Right lobe of liver (tissue), 6 donors: ENCODE measurements at regions not wholly inside any gene's neighbourhood (a gene's known extent, or its start where the extent isn't known, plus 50 kb on each side); places are given as distances from the start of the nearest gene placed in this dataset.

Experiments
- ATAC-seq, 4 donors: fragments of 200-7000 bp; cut with Tn5 transposase; one replicate each; pipeline ENCODE4 v1.9.1; 2020; ENCODE audit warnings: mild to moderate bottlenecking in 4 of 4, moderate library complexity in 4 of 4
- DNase-seq, 3 donors: peaks; one replicate each; pipeline ENCODE4 v3.0.0-alpha.2; 2020
- H3K27ac ChIP-seq, 3 donors: fragments of 200-600 bp; one replicate each; pipeline ENCODE4 v1.8.0; 2022
- H3K27me3 ChIP-seq, 2 donors: fragments of 200-600 bp; one replicate each; pipeline ENCODE4 v1.8.0; 2022
- H3K36me3 ChIP-seq, 4 donors: fragments of 200-600 bp; sonication (generic) in 1 of 4; one replicate each; pipeline versions ENCODE4 v1.5.1 to v1.8.0; 2017 to 2022; ENCODE audit warnings: control low read depth in 1 of 4
- H3K4me1 ChIP-seq, 4 donors: fragments of 200-600 bp; sonication (generic) in 1 of 4; one replicate each; pipeline versions ENCODE4 v1.5.1 to v1.8.0; 2017 to 2022; ENCODE audit warnings: control low read depth in 1 of 4
- H3K4me3 ChIP-seq, 3 donors: fragments of 200-600 bp; one replicate each; pipeline ENCODE4 v1.8.0; 2022
- H3K9me3 ChIP-seq, 4 donors: fragments of 200-600 bp; sonication (generic) in 1 of 4; one replicate each; pipeline versions ENCODE4 v1.5.1 to v1.8.0; 2017 to 2022; ENCODE audit warnings: control low read depth in 1 of 4
- POLR2A ChIP-seq: fragments of 450-650 bp; IDR thresholded peaks from one replicate; pipeline ENCODE4 v1.6.1; 2017; ENCODE audit warnings: antibody characterized with exemption, mild to moderate bottlenecking
- WGBS: methylation state at CpG from one replicate; pipeline ENCODE4 v1.1.6; 2018; ENCODE audit warnings: low coverage, low lambda C conversion rate; ENCODE audit not compliant: insufficient coverage; ENCODE audit errors: missing lambda C conversion rate; 5-methylcytosine and 5-hydroxymethylcytosine counted together
- intact Hi-C, 2 donors: fragments of 100-400 bp; cut with DNase I; formaldehyde crosslinking; loops; one replicate each; pipeline versions ENCODE4 v1.11.2 to v1.14.1; 2022
- TF ChIP-seq, protein P1 (sequence below), 4 donors: fragments of 200-600 bp in 3 of 4; fragments of 450-650 bp in 1 of 4; IDR thresholded peaks; one replicate each; pipeline versions ENCODE4 v1.5.1 to v1.8.0; 2016 to 2022; ENCODE audit warnings: antibody characterized with exemption in 4 of 4, mild to moderate bottlenecking in 2 of 4
- donor health status: DM: no; HTN: yes; CAD: no.
- donor health status: DM: no; HTN: no; CAD: no.
- donor health status: DM: no; HTN: no; CAD: no.
- donor health status: DM: no; HTN: yes; CAD: no.
- donor health status: DM: no; HTN: yes; CAD: no.

DNA sequence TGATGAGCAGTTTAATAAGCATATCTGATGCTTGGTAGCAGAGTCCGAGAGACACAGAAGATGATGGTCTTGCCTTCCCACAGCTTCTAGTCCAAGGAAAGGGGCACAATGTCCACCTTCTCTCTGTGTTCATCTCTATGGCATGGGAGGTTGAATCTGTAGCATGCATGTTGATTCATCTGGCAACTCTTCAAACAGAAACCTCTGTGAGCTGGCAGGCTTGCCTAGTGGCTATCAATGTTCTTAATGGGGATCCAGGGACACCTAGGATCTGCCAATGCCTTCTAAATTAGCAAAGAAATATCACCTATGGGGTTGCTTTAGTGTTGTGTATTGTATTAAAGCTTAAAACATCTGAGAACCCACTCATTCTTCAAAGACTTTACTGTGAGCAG lies 170.8 kb downstream of the INO80D start:
- H3K27ac ChIP-seq, result no peak overlapping the region

DNA sequence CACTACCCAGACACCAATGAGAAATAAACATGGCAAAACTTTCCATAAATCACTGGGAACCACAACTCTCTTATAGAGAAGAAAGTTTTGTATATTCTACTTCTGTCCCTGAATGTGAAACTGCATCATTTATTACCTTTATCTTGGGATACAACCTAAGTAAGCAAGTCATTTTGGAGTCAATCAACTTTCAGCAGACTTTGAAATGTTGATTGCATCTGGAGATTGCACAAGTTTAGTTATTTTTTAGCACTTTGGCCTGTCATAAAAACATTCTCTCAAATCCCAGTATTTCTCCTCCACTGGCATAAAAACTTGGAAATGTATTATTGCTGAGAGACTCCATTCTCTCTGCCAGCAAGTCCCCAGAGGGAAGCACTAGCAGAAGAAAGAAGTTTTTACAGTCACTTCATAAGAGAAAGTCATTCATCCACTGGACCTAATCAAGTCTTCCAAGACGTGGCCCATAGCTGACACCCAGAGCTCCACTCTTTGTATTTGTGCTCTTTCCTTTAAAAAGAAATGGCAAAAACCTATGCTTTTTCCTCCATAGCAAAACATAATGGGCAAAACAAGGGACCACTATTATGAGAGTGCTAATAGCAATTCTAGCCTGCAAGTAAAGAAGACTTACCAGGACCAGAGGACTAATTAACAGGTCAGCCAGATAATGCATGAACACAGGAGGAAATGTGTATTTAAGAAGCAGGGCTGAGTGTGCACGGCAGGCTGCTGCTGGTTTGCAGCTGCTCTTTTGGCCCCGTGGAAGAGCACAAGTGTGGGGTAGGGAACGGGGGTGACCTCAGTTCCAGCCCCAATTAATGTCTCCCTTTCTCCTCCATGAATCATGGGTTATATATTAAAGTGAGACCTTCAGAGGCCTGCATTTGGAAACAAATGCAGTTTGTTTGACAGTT lies 171.5 kb downstream of the INO80D start:
- intact Hi-C loops, result no loop called here
- TF ChIP-seq, protein P1, sequence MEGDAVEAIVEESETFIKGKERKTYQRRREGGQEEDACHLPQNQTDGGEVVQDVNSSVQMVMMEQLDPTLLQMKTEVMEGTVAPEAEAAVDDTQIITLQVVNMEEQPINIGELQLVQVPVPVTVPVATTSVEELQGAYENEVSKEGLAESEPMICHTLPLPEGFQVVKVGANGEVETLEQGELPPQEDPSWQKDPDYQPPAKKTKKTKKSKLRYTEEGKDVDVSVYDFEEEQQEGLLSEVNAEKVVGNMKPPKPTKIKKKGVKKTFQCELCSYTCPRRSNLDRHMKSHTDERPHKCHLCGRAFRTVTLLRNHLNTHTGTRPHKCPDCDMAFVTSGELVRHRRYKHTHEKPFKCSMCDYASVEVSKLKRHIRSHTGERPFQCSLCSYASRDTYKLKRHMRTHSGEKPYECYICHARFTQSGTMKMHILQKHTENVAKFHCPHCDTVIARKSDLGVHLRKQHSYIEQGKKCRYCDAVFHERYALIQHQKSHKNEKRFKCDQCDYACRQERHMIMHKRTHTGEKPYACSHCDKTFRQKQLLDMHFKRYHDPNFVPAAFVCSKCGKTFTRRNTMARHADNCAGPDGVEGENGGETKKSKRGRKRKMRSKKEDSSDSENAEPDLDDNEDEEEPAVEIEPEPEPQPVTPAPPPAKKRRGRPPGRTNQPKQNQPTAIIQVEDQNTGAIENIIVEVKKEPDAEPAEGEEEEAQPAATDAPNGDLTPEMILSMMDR (IDR thresholded peaks at IDR 0.05), result no peak
- TF ChIP-seq POLR2A, result no peak
- Histone ChIP-seq H3K4me3 (no peak overlapping the region), H3K27ac (no peak overlapping the region), H3K9me3 (peaks cover 0 to 2% (median 0%) of the 10 kb centered on the region in 4 donors), H3K36me3 (no peaks in the 10 kb centered on the region), H3K27me3 (no peaks in the 10 kb centered on the region), H3K4me1 (no peaks in the 10 kb centered on the region)
- WGBS, result 54% methylated on average over 4 of the region's 4 CpGs
- ATAC-seq (no peak), DNase-seq (no peak)

More for the DNA sequence above, 170.8 kb downstream of the INO80D start:
- H3K9me3 ChIP-seq, result peaks cover 0 to 2% (median 0%) of the 10 kb centered on the region in 4 donors
- no CpG with 5 or more reads among the region's 1 CpG for WGBS
- TF ChIP-seq, protein P1 (IDR thresholded peaks at IDR 0.05), result no peak
- no peak for TF ChIP-seq POLR2A
- ATAC-seq, result peak in 2 of 4 donors; percentile 40 to 48
- no peak for DNase-seq
- no peak overlapping the region for H3K4me3 ChIP-seq
- no peaks in the 10 kb centered on the region for H3K27me3 ChIP-seq
- H3K4me1 ChIP-seq, result no peaks in the 10 kb centered on the region
- H3K36me3 ChIP-seq, result no peaks in the 10 kb centered on the region
- intact Hi-C loops, result no loop called here

DNA sequence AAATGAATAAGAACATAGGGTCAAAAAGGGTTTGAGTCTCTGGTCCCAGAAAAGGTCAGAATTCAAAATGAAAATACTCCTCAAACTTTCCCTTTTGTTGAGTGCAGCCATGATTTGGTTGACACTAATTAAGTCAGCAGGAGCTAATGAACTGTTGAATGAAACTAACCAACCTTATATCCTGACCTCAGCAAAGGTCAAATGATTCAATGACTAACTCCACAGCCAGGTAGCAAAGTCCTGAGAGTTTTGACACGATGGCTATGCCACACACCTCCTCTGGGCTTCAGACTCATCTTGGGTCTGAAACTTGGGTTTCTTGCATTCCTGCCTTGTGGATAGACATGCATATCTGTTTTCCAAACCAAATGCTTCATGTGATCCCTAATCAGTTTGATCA lies 172.3 kb downstream of the INO80D start:
- Histone ChIP-seq H3K36me3 (no peaks in the 10 kb centered on the region), H3K4me3 (no peak overlapping the region), H3K4me1 (no peaks in the 10 kb centered on the region), H3K27me3 (no peaks in the 10 kb centered on the region), H3K9me3 (no peaks in the 10 kb centered on the region), H3K27ac (no peak overlapping the region)
- ATAC-seq (peak in 1 of 4 donors; percentile 51), DNase-seq (no peak)
- TF ChIP-seq POLR2A, result no peak
- TF ChIP-seq, protein P1 (IDR thresholded peaks at IDR 0.05), result no peak
- WGBS, result 25% methylated on average over 1 of the region's 1 CpG
- intact Hi-C loops, result no loop called here

DNA sequence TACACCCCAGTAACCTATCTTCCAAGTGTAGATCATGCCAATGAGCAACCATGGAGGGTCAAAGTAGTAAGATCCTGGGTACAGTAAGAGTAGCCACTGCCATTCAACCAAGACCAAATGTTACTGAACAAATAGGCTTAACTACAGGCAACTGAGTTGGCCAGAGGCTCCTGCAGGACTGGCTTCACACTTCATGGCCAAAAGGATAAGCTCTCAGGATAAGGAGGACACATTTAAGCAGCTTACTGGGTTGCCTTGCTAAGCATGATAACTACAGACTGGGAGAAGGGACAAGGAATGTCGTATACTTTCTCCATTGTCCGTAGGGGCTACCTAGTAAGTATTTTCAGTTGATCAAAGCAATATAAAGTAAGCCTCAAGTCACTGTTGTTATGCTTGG lies 174.7 kb downstream of the INO80D start:
- Histone ChIP-seq H3K27me3 (no peaks in the 10 kb centered on the region), H3K4me3 (no peak overlapping the region), H3K4me1 (no peaks in the 10 kb centered on the region), H3K27ac (no peak overlapping the region), H3K9me3 (no peaks in the 10 kb centered on the region), H3K36me3 (no peaks in the 10 kb centered on the region)
- no peak for DNase-seq
- 88% methylated on average over 2 of the region's 2 CpGs for WGBS
- no peak for ATAC-seq
- intact Hi-C loops, result no loop called here
- TF ChIP-seq, protein P1 (IDR thresholded peaks at IDR 0.05), result no peak
- TF ChIP-seq POLR2A, result no peak
